Endodermal cell (in vitro differentiated cells): ENCODE measurements at regions not wholly inside any gene's neighbourhood (a gene's known extent, or its start where the extent isn't known, plus 50 kb on each side); places are given as distances from the start of the nearest gene placed in this dataset.

ENCODE experiments used
- DNase-seq: peaks from one replicate; pipeline ENCODE4 v3.0.0-alpha.2; 2017
- H3K27ac ChIP-seq: 2 replicates; pipeline ENCODE4 v1.5.1; 2013; ENCODE audit warnings: mild to moderate bottlenecking, low read depth, low read length, moderate library complexity
- H3K27me3 ChIP-seq: 2 replicates; pipeline ENCODE4 v1.6.1; 2013; ENCODE audit warnings: mild to moderate bottlenecking, low read length, moderate library complexity; ENCODE audit not compliant: insufficient read depth, control insufficient read depth, poor library complexity, severe bottlenecking
- H3K36me3 ChIP-seq: 2 replicates; pipeline ENCODE4 v1.7.0; 2013; ENCODE audit warnings: mild to moderate bottlenecking, low read length, moderate library complexity; ENCODE audit not compliant: control insufficient read depth, insufficient read depth
- H3K4me1 ChIP-seq: one replicate; pipeline ENCODE4 v1.7.0; 2013; ENCODE audit warnings: low read length; ENCODE audit not compliant: control insufficient read depth, insufficient read depth
- H3K4me3 ChIP-seq: 2 replicates; pipeline ENCODE4 v1.5.1; 2013; ENCODE audit warnings: mild to moderate bottlenecking, low read length, moderate library complexity
- H3K9ac ChIP-seq: 2 replicates; pipeline ENCODE4 v1.6.1; 2013; ENCODE audit warnings: mild to moderate bottlenecking, low read length, moderate library complexity; ENCODE audit not compliant: poor library complexity, severe bottlenecking; ENCODE audit errors: extremely low read depth
- H3K9me3 ChIP-seq: 2 replicates; pipeline ENCODE4 v1.6.1; 2013; ENCODE audit warnings: mild to moderate bottlenecking, low read length, moderate library complexity; ENCODE audit not compliant: control insufficient read depth
- H3K27ac Mint-ChIP-seq: 2 replicates; pipeline ENCODE4 v1.8.0; 2020; ENCODE audit warnings: mixed read lengths
- H3K27me3 Mint-ChIP-seq: 2 replicates; pipeline ENCODE4 v1.8.0; 2021; ENCODE audit warnings: mild to moderate bottlenecking, mixed read lengths; ENCODE audit not compliant: insufficient read depth
- H3K36me3 Mint-ChIP-seq: 2 replicates; pipeline ENCODE4 v1.8.0; 2020; ENCODE audit warnings: low read depth, mixed read lengths
- H3K4me1 Mint-ChIP-seq: 2 replicates; pipeline ENCODE4 v1.8.0; 2020; ENCODE audit warnings: mixed read lengths
- H3K4me3 Mint-ChIP-seq: 2 replicates; pipeline ENCODE4 v1.8.0; 2020; ENCODE audit warnings: mild to moderate bottlenecking, moderate library complexity, mixed read lengths
- H3K9me3 Mint-ChIP-seq: 2 replicates; pipeline ENCODE4 v1.8.0; 2020; ENCODE audit warnings: mild to moderate bottlenecking, mixed read lengths
- CTCF ChIP-seq: fragments of 200-600 bp; sonication (generic); conservative IDR thresholded peaks from 2 replicates; pipeline ENCODE4 v1.5.0; 2021; ENCODE audit warnings: antibody characterized with exemption, mild to moderate bottlenecking
- WGBS, 2 experiments: methylation state at CpG; one replicate each; pipeline versions ENCODE4 v1.1.5 to v1.1.7; 2013; ENCODE audit warnings: missing lambda C conversion rate in 2 of 2, mixed read lengths in 1 of 2; ENCODE audit not compliant: insufficient coverage in 1 of 2, insufficient read length in 1 of 2; 5-methylcytosine and 5-hydroxymethylcytosine counted together

- Mint-ChIP-seq H3K36me3 (no peaks in the 10 kb centered on the region), H3K9me3 (no peaks in the 10 kb centered on the region), H3K4me3 (no peak overlapping the region), H3K27ac (no peak overlapping the region), H3K27me3 (peaks cover 2% of the 10 kb centered on the region), H3K4me1 (no peaks in the 10 kb centered on the region)
- no peaks in the 10 kb centered on the region for H3K4me1 ChIP-seq
- no peak for DNase-seq
- H3K36me3 ChIP-seq, result no peaks in the 10 kb centered on the region
- H3K9ac ChIP-seq, result no peak overlapping the region
- WGBS, 2 experiments, result 90% methylated on average over 7 of the region's 7 CpGs; no CpG with 5 or more reads in 1 of the 2 experiments
- no peaks in the 10 kb centered on the region for H3K27me3 ChIP-seq
- no peak overlapping the region for H3K27ac ChIP-seq
- no peaks in the 10 kb centered on the region for H3K9me3 ChIP-seq
- no peak overlapping the region for H3K4me3 ChIP-seq
- TF ChIP-seq CTCF, result no peak
Observed at GRCh38 chr16:20141956-20142355, 68.3 kb upstream of the GPR139 start.

GRCh38 chr16:20137909-20138308 is 64.2 kb upstream of the GPR139 start:
- Histone ChIP-seq H3K4me1 (peaks cover 3% of the 10 kb centered on the region), H3K27ac (no peak overlapping the region), H3K27me3 (no peaks in the 10 kb centered on the region), H3K4me3 (no peak overlapping the region), H3K9me3 (no peaks in the 10 kb centered on the region), H3K36me3 (no peaks in the 10 kb centered on the region), H3K9ac (no peak overlapping the region)
- no peak for TF ChIP-seq CTCF
- no peak overlapping the region for H3K27ac Mint-ChIP-seq
- no peaks in the 10 kb centered on the region for H3K36me3 Mint-ChIP-seq
- WGBS, 2 experiments, result 67% methylated on average over 1 of the region's 2 CpGs; no CpG with 5 or more reads in 1 of the 2 experiments
- H3K9me3 Mint-ChIP-seq, result no peaks in the 10 kb centered on the region
- H3K4me3 Mint-ChIP-seq, result no peak overlapping the region
- peaks cover 2% of the 10 kb centered on the region for H3K27me3 Mint-ChIP-seq
- H3K4me1 Mint-ChIP-seq, result peaks cover 17% of the 10 kb centered on the region
- DNase-seq, result no peak

- no peak overlapping the region for H3K4me3 Mint-ChIP-seq
- H3K27ac Mint-ChIP-seq, result no peak overlapping the region
- peaks cover 17% of the 10 kb centered on the region for H3K4me1 Mint-ChIP-seq
- Histone ChIP-seq H3K4me3 (no peak overlapping the region), H3K27ac (no peak overlapping the region), H3K9me3 (no peaks in the 10 kb centered on the region), H3K4me1 (peaks cover 3% of the 10 kb centered on the region), H3K36me3 (no peaks in the 10 kb centered on the region), H3K9ac (no peak overlapping the region), H3K27me3 (no peaks in the 10 kb centered on the region)
- no peaks in the 10 kb centered on the region for H3K36me3 Mint-ChIP-seq
- TF ChIP-seq CTCF, result no peak
- WGBS, 2 experiments, result 90 to 94% methylated on average over 1 to 5 of the region's 5 CpGs
- DNase-seq, result no peak
- H3K27me3 Mint-ChIP-seq, result peaks cover 2% of the 10 kb centered on the region
- no peaks in the 10 kb centered on the region for H3K9me3 Mint-ChIP-seq
Observed at GRCh38 chr16:20137194-20137593, 63.5 kb upstream of the GPR139 start.
